ENCODE measurements at regions not wholly inside any gene's neighbourhood (a gene's known extent, or its start where the extent isn't known, plus 50 kb on each side); places are given as distances from the start of the nearest gene placed in this dataset.

DNA sequence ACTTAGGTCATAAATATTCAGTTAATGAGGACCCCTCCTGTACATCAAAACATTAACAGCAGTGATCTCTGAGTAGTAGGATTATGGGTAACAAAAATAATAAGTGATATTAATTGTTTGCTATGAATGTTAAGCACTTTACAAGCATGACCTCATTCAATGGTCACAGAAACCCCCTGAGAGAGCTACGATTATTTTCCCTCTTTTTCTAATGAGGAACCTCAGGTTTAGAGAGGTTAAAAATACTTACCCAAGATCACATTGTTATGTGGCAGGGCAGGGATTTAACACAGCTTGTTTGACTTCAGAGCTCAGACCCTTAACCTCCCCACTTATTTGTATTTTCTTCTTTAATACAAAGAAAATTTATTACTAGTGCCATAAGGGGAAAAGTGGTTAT lies 228.2 kb downstream of the TBL1XR1 start:
- Histone ChIP-seq H3K36me3 (ENCODE audit: insufficient read depth, low read length) (no peaks in the 10 kb centered on the region), H3K9ac (ENCODE audit: low read length) (no peak overlapping the region), H3K4me3 (ENCODE audit: low read depth in 1 of 2, low read length in 2 of 2) (no peak overlapping the region), H3K4me1 (ENCODE audit: insufficient read depth, low read length) (no peaks in the 10 kb centered on the region), H3K9me3 (ENCODE audit: low read length) (no peaks in the 10 kb centered on the region), H3K27me3 (ENCODE audit: control insufficient read depth in 1 of 2, insufficient read depth in 2 of 2, low read length in 2 of 2) (no peaks in the 10 kb centered on the region), H3K27ac (ENCODE audit: low read depth, low read length) (no peak overlapping the region)

DNA sequence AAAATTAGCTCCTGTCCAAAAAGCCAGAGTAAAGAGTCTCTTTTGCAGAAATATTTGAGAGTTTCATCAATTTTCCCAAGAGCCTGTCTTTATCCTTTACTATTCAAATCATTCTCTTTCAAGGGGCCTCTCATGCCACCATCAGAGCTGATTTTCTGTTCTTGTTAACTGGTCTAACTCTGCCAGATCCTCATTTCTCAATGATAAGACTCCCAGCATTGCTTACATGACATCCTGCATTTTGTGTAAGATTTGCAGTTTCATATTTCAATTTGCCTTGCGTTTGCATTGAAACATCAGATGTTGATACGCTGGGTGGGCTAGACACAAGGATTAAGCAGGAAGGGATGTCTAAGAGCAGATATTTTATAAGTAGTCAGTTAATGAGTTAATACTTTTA lies 228.7 kb downstream of the TBL1XR1 start:
- H3K9ac ChIP-seq (ENCODE audit: low read length) = no peak overlapping the region
- no peaks in the 10 kb centered on the region for H3K9me3 ChIP-seq (ENCODE audit: low read length)
- no peak overlapping the region for H3K27ac ChIP-seq (ENCODE audit: low read depth, low read length)
- no peaks in the 10 kb centered on the region for H3K27me3 ChIP-seq (ENCODE audit: control insufficient read depth in 1 of 2, insufficient read depth in 2 of 2, low read length in 2 of 2)
- H3K4me1 ChIP-seq (ENCODE audit: insufficient read depth, low read length) = no peaks in the 10 kb centered on the region
- H3K4me3 ChIP-seq (ENCODE audit: low read depth in 1 of 2, low read length in 2 of 2) = no peak overlapping the region
- H3K36me3 ChIP-seq (ENCODE audit: insufficient read depth, low read length) = no peaks in the 10 kb centered on the region

DNA sequence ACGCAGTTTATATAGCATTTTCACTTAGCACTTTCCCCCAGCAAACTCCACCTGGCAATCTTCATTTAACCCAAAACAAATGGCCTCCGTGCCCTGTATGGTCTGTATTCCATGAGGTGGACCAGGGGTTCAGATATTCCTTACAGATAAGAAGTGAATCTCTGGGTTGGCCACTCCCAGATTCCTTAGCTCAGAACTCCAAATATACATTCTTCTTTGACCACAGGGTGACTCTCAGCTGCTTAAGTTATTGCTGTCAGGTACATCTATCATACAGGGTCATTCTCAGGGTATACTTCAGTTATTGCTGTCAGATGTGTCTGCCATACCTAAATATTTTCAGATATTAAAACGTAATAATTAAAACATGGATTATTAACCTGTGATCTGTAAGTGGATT lies 229.8 kb downstream of the TBL1XR1 start:
- Histone ChIP-seq H3K36me3 (ENCODE audit: insufficient read depth, low read length) (no peaks in the 10 kb centered on the region), H3K4me3 (ENCODE audit: low read depth in 1 of 2, low read length in 2 of 2) (no peak overlapping the region), H3K9ac (ENCODE audit: low read length) (no peak overlapping the region), H3K27me3 (ENCODE audit: control insufficient read depth in 1 of 2, insufficient read depth in 2 of 2, low read length in 2 of 2) (no peaks in the 10 kb centered on the region), H3K27ac (ENCODE audit: low read depth, low read length) (no peak overlapping the region), H3K9me3 (ENCODE audit: low read length) (no peaks in the 10 kb centered on the region), H3K4me1 (ENCODE audit: insufficient read depth, low read length) (no peaks in the 10 kb centered on the region)

DNA sequence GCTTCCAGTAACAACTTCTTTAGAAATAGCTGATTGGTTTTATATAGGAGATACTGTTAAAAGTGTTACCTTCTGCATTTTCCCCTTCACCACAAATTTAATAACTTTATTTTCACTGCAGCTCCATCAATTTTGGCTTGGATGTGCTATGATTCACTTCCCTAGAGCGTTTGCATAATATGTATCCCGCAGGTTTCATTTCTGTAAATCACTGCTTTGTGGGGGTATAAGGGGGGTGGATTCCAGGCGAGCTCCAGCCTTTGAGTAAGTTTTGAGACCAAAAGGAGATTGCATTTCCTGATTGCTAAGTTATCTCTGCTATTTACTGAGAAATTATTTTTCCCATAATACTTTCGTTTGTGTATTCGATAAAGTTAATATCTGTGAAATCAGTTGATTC lies 232.6 kb downstream of the TBL1XR1 start:
- H3K9ac ChIP-seq (ENCODE audit: low read length) = no peak overlapping the region
- H3K27me3 ChIP-seq (ENCODE audit: control insufficient read depth in 1 of 2, insufficient read depth in 2 of 2, low read length in 2 of 2) = no peaks in the 10 kb centered on the region
- no peak overlapping the region for H3K4me3 ChIP-seq (ENCODE audit: low read depth in 1 of 2, low read length in 2 of 2)
- no peaks in the 10 kb centered on the region for H3K4me1 ChIP-seq (ENCODE audit: insufficient read depth, low read length)
- H3K27ac ChIP-seq (ENCODE audit: low read depth, low read length) = no peak overlapping the region
- no peaks in the 10 kb centered on the region for H3K36me3 ChIP-seq (ENCODE audit: insufficient read depth, low read length)
- H3K9me3 ChIP-seq (ENCODE audit: low read length) = no peaks in the 10 kb centered on the region

DNA sequence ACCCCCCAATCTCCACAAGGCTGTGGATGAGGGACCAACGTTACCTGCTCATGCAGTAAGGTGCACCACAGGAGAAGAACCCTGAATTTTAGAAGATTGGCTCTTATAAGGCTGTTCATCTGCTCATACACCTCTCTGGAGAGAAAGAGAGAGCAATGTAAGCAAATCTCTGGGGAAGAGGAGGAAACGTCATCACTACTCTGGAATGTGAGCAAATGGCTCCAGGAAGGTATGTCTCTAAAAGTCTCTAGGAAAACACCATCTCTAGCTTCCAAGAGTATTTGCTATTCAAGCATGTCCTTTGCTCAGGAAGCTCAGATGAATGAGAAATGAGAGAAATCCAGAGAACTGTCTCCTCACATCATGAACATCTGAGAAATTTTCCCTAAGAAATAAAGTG lies 235.4 kb downstream of the TBL1XR1 start:
- Histone ChIP-seq H3K36me3 (ENCODE audit: insufficient read depth, low read length) (no peaks in the 10 kb centered on the region), H3K4me3 (ENCODE audit: low read depth in 1 of 2, low read length in 2 of 2) (no peak overlapping the region), H3K27me3 (ENCODE audit: control insufficient read depth in 1 of 2, insufficient read depth in 2 of 2, low read length in 2 of 2) (no peaks in the 10 kb centered on the region), H3K27ac (ENCODE audit: low read depth, low read length) (no peak overlapping the region), H3K9me3 (ENCODE audit: low read length) (no peaks in the 10 kb centered on the region), H3K9ac (ENCODE audit: low read length) (no peak overlapping the region), H3K4me1 (ENCODE audit: insufficient read depth, low read length) (no peaks in the 10 kb centered on the region)

DNA sequence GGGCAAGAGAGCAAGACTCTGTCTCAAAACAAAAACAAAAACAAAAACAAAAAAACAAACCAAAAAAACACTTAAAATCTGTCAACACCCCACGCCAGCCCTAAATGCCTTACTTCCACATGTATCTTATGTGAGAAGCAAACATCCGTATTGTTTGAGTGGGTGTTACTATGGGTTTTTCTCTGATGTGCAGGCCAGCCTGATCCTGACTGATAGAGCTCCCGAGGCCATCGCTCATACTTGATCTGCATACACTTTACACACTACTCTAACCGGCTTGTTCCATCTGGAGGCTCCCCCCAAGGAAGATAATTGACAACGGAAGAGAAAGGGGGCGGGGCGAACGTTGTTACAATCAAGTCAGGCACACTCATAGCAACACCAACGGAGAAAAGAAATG lies 237.4 kb downstream of the TBL1XR1 start:
- Histone ChIP-seq H3K9me3 (ENCODE audit: low read length) (no peaks in the 10 kb centered on the region), H3K9ac (ENCODE audit: low read length) (no peak overlapping the region), H3K27ac (ENCODE audit: low read depth, low read length) (no peak overlapping the region), H3K4me3 (ENCODE audit: low read depth in 1 of 2, low read length in 2 of 2) (no peak overlapping the region), H3K27me3 (ENCODE audit: control insufficient read depth in 1 of 2, insufficient read depth in 2 of 2, low read length in 2 of 2) (no peaks in the 10 kb centered on the region), H3K36me3 (ENCODE audit: insufficient read depth, low read length) (no peaks in the 10 kb centered on the region), H3K4me1 (ENCODE audit: insufficient read depth, low read length) (no peaks in the 10 kb centered on the region)

DNA sequence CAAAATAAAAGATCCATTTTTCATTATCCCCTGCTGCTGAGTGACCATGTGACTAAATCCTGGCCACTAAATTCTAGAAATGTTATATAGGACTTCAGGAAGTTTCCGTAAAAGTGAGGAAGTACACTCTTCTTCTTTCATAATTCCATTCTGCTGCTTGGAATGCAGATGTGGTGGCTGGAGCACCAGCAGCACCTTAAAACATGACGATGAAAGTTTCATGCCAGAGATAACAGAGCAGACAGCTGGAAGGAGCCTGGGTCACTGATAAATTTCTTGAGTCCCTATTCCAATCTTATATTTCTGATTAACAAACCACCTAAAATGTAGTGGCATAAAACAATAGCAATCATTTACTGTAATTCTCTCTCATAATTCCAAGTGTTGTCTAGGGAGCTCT lies 238.7 kb downstream of the TBL1XR1 start:
- no peak overlapping the region for H3K9ac ChIP-seq (ENCODE audit: low read length)
- H3K4me1 ChIP-seq (ENCODE audit: insufficient read depth, low read length) = peaks cover 5% of the 10 kb centered on the region
- H3K9me3 ChIP-seq (ENCODE audit: low read length) = no peaks in the 10 kb centered on the region
- no peak overlapping the region for H3K4me3 ChIP-seq (ENCODE audit: low read depth in 1 of 2, low read length in 2 of 2)
- no peaks in the 10 kb centered on the region for H3K36me3 ChIP-seq (ENCODE audit: insufficient read depth, low read length)
- H3K27ac ChIP-seq (ENCODE audit: low read depth, low read length) = no peak overlapping the region
- H3K27me3 ChIP-seq (ENCODE audit: control insufficient read depth in 1 of 2, insufficient read depth in 2 of 2, low read length in 2 of 2) = no peaks in the 10 kb centered on the region

DNA sequence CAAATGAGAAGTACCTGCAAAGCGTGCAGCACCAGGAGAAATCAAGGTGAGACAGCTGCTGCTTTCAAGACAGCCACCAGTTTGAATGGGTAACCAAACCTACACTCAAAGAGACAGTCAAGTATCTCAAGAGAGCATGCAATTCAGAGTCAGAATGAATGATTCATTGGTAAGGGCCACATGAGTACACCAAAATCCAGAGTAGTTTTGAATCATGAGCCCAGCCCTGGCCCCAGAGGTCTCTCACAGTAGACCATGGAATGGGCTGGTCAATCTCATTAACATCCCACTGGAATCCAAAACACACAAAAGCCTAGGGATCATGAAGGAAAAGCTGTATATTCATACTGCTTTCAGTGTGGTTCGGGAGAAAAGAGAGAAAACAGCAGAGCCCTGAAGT lies 242.8 kb downstream of the TBL1XR1 start:
- H3K4me3 ChIP-seq (ENCODE audit: low read depth in 1 of 2, low read length in 2 of 2) = no peak overlapping the region
- no peak overlapping the region for H3K9ac ChIP-seq (ENCODE audit: low read length)
- no peak overlapping the region for H3K27ac ChIP-seq (ENCODE audit: low read depth, low read length)
- H3K36me3 ChIP-seq (ENCODE audit: insufficient read depth, low read length) = no peaks in the 10 kb centered on the region
- H3K4me1 ChIP-seq (ENCODE audit: insufficient read depth, low read length) = peaks cover 11% of the 10 kb centered on the region
- H3K27me3 ChIP-seq (ENCODE audit: control insufficient read depth in 1 of 2, insufficient read depth in 2 of 2, low read length in 2 of 2) = no peaks in the 10 kb centered on the region
- H3K9me3 ChIP-seq (ENCODE audit: low read length) = no peaks in the 10 kb centered on the region

DNA sequence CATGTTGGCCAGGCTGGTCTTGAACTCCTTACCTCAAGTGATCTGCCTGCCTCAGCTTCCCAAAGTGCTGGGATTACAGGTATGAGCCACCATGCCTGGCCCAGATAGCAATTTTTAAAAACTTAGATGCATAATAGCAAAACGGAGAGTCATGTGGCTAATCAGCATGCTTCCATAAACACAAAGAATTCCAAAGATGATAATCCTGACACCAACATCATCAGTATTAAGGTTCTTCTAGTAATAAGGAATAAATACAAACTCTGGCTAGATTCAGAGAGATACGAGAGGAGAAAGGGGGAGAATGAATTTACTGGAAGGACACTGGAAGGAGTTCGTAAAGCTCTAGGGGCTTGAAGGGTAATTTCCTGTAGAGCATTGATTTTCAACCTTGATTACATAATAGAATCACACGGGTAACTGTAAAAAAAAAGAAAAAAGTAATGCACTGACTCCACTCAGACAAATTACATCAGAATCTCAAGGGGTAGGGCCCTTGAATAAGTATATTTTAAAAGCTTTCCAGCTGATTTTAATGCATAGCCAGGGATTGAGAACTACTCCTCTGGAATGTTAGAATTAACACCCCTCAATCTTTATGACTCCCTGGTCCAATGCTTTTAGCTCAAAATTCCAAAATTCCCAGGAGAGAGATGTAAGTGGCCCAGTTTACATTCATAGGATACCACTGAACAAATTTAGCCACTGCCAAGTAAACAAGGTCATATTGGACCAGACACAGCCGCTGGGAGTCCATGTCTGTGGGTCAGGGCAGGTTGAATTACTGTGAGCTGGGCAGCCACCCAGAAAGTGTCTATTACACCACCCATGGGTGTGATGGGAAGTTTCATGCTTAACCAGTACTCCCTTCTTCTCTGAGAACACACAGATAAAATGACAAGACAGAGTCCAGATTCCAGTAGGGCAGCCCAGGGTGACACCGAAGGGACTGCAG lies 243.9 kb downstream of the TBL1XR1 start:
- Histone ChIP-seq H3K9me3 (ENCODE audit: low read length) (no peaks in the 10 kb centered on the region), H3K27me3 (ENCODE audit: control insufficient read depth in 1 of 2, insufficient read depth in 2 of 2, low read length in 2 of 2) (no peaks in the 10 kb centered on the region), H3K9ac (ENCODE audit: low read length) (no peak overlapping the region), H3K27ac (ENCODE audit: low read depth, low read length) (no peak overlapping the region), H3K4me1 (ENCODE audit: insufficient read depth, low read length) (peaks cover 11% of the 10 kb centered on the region), H3K36me3 (ENCODE audit: insufficient read depth, low read length) (no peaks in the 10 kb centered on the region), H3K4me3 (ENCODE audit: low read depth in 1 of 2, low read length in 2 of 2) (no peak overlapping the region)

DNA sequence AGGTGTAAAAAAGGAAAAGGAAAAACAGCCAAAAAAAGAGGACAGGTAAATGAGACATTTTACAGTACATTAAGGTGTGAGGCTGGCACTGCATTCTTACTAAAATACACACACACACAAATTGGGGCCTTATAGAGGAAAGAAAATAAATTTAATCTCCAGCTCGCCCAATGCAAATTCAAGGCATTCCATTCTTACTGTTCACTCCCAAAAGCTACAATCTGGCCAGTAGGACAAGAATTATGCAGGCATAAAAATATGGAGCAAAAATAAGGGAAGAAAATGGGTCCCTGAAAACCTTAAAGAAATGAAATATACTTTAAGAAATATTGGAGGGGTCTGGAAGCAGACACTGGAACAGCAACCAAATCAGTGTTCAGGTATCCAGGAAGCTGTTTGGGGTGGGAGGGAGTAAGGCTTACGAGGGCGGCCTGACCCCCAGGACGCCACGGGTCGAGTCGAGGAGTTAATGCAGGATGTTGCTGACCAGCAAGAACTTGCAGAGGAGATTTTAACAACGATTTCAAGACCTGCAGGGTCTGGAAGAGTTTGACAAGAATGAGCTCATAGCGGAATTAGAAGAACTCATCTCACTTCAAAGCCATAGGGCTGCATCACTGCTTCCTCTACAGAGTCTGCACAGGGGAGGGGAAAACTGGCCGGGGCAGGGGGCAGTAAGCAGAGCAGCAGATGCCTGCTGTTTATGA lies 245.5 kb downstream of the TBL1XR1 start:
- no peaks in the 10 kb centered on the region for H3K36me3 ChIP-seq (ENCODE audit: insufficient read depth, low read length)
- peaks cover 11% of the 10 kb centered on the region for H3K4me1 ChIP-seq (ENCODE audit: insufficient read depth, low read length)
- no peak overlapping the region for H3K9ac ChIP-seq (ENCODE audit: low read length)
- no peak overlapping the region for H3K4me3 ChIP-seq (ENCODE audit: low read depth in 1 of 2, low read length in 2 of 2)
- no peak overlapping the region for H3K27ac ChIP-seq (ENCODE audit: low read depth, low read length)
- no peaks in the 10 kb centered on the region for H3K9me3 ChIP-seq (ENCODE audit: low read length)
- H3K27me3 ChIP-seq (ENCODE audit: control insufficient read depth in 1 of 2, insufficient read depth in 2 of 2, low read length in 2 of 2) = no peaks in the 10 kb centered on the region

DNA sequence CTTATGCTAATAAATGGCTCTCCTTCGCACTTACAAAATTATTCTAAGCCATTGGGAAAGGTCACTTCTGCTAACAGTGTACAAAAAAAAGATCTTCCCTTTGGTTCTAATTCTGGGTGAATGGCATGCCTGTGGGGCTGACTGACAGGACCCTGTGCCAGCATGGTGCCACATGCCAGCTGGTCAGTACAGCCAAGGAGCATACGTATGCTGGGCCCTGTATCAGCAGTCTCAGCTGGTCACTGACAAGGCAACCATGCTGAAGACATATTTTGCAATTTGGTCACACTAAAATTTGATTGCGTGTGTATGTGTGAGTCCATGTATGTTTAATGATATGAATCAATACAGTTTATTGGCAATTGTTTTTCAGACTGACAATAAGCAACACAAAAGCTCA lies 246.1 kb downstream of the TBL1XR1 start:
- Histone ChIP-seq H3K27me3 (ENCODE audit: control insufficient read depth in 1 of 2, insufficient read depth in 2 of 2, low read length in 2 of 2) (no peaks in the 10 kb centered on the region), H3K4me3 (ENCODE audit: low read depth in 1 of 2, low read length in 2 of 2) (no peak overlapping the region), H3K36me3 (ENCODE audit: insufficient read depth, low read length) (no peaks in the 10 kb centered on the region), H3K9ac (ENCODE audit: low read length) (no peak overlapping the region), H3K4me1 (ENCODE audit: insufficient read depth, low read length) (peaks cover 11% of the 10 kb centered on the region), H3K27ac (ENCODE audit: low read depth, low read length) (no peak overlapping the region), H3K9me3 (ENCODE audit: low read length) (no peaks in the 10 kb centered on the region)
